ENCODE measurements at regions not wholly inside any gene's neighbourhood (a gene's known extent, or its start where the extent isn't known, plus 50 kb on each side); places are given as distances from the start of the nearest gene placed in this dataset.

GRCh38 chr20:6533761-6534479 lies 233.6 kb upstream of the BMP2 start:
- DNase-seq = no peak

DNA sequence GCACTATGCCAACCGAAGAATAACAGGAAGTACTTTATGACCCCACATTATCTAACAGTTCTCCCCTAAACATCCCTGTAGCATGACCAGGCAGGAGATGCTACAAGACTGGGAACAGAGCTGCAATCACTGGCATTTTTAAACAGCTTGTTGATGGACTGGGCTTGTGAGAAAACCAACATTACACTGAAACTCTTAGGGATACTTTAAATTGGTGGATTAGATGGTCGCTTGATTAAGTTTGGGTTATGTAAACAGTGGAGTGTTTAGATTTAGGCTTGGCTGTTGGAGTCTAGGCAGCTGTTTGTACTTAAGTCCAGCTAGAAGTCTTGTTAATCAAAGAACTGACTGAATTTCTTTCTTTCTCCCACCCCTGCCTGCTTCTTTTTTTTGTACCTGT lies 234.1 kb upstream of the BMP2 start:
- DNase-seq = no peak

GRCh38 chr20:6530779-6531315 lies 236.6 kb upstream of the BMP2 start:
- DNase-seq = no peak

- DNase-seq = no peak
These were observed 237.2 kb upstream of the BMP2 start for GRCh38 chr20:6530254-6530653.

GRCh38 chr20:6525447-6526303 lies 241.8 kb upstream of the BMP2 start:
- DNase-seq = no peak

DNA sequence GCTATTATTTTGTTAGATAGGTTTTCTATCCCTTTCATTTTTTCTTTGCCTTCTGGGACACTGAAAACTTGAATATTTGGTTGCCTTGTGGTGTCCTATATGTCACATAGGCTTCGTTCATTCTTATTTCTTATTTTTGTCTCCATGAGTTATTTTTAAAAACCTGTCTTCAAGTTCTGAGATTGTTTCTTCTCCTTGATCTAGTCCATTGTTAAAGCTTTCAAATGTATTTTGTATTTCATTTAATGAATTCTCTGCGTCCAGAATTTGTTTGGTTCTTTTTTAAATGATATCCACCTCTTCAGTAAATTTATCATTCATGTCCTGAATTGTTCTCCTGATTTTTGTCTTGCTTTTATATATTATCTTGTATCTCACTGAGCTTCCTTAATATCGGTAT lies 243.2 kb upstream of the BMP2 start:
- DNase-seq = no peak

- DNase-seq = no peak
These were observed 247.9 kb upstream of the BMP2 start for GRCh38 chr20:6519556-6519955.

- DNase-seq = no peak
These were observed 252.2 kb upstream of the BMP2 start for GRCh38 chr20:6515261-6515660.

DNA sequence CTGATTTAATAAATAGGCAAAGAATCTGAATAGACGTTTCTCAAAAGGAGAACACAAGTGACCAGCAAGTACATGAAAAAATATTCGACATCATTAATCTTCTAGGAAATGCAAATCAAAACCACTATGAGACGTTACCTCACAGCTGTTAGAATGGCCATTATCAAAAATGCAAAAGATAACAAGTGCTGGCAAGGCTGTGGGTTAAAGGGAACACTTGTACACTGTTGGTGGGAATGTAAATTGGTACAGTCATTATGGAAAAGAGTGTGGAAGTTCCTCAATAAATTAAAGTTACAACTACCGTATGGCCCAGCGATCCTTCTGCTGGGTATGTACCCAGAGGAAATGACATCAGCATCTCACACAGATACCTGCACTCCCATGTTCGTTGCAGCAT lies 253.9 kb upstream of the BMP2 start:
- DNase-seq = no peak

DNA sequence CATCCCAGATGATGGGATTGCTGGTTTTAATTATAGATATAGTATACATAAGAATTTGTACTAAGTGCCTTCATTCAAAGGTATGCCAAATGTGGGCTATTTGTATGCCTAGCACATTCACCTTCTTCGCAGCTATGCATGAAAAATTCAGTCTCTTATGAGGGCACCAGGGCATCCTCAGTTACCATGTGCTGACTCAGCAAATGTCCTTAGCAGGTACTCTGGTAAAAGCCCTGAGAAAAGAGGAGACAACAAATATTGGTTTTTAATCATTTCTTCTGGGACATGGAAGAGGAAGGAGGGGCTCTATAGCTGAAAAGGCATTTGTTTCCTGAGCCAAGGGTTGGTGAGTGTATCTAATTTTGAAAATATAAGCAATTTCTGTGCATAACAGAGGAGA lies 258.1 kb upstream of the BMP2 start:
- no peak for DNase-seq

GRCh38 chr20:6506906-6507305 lies 260.6 kb upstream of the BMP2 start:
- no peak for DNase-seq

DNA sequence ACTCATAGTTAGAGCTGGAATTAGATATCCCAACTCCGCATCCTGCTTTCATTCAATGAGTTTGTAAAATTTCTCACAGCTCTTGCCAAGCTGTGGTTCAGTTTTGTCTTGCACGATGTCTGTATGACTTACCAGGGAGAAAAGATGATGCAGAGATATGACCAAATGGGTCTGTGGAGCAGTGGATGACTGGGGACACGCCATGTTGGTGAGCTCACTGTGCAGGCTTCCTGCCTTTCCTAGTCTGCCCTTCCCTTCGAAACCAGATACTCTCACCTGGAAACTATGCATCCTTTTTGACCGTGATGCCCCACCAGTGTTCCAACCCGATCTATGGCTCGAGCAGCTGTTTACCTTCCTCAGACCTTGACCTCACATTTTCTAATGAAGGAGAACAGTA lies 262.7 kb upstream of the BMP2 start:
- no peak for DNase-seq

DNA sequence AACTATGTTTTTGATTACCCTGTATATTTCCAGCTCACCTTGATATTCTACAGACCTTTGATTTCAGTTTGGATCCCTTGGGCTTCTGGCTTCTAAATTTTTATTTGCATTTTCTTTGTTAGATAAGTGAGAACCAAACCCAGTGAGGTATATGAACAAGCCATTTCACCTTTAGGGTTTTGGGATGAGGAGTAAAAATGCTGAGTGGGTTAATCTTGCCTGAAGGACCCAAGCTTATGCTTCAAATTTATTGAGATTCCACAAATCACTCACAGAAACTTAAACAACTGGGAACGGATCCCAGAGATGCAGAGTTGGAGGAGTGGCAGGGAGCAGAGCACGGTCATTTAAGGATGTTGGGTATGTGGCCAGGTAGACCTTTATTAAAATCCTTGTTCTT lies 263.3 kb upstream of the BMP2 start:
- no peak for DNase-seq

GRCh38 chr20:6502999-6503398 lies 264.5 kb upstream of the BMP2 start:
- no peak for DNase-seq

DNA sequence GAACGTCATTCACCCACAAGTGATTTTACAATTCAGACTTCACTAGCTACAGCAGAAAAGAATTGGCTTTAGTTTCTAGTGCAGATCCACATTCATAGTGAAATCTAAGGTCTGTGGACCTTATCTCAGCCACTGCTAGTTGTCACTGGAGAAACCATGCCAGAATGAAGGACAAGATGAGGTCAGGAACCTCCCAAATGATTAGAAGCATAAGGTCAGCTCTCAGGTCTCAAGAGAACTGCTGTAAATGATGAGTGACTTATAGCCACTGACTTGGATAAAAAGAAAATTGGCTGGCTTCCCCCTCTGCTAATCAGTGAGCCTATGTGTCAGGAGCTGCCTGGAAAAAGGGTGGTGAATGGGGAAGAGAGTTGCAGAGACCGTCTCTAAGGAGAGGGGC lies 265.3 kb upstream of the BMP2 start:
- no peak for DNase-seq

- no peak for DNase-seq
These were observed 266.4 kb upstream of the BMP2 start for GRCh38 chr20:6501061-6501460.

GRCh38 chr20:6499566-6499965 lies 267.9 kb upstream of the BMP2 start:
- no peak for DNase-seq

DNA sequence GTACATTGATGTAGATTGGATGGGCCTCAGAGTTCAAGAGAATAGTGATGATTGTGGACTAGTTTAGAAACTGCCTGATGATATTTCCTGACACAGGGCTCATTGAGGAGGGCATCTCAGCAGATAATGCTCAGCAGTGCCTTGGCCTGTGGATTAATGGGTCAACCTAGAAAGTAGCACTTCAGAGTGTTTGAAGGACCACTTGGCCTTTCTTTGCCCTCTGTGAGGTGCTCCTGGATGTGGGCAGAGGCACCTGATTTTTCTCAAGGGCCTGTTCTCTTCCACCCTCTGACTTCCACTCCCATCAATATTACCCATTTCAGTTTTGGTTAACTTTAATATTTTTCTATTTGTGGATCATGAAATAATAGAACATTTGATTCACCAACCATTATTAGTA lies 270.6 kb upstream of the BMP2 start:
- DNase-seq = no peak

GRCh38 chr20:6495907-6496306 lies 271.6 kb upstream of the BMP2 start:
- no peak for DNase-seq

DNA sequence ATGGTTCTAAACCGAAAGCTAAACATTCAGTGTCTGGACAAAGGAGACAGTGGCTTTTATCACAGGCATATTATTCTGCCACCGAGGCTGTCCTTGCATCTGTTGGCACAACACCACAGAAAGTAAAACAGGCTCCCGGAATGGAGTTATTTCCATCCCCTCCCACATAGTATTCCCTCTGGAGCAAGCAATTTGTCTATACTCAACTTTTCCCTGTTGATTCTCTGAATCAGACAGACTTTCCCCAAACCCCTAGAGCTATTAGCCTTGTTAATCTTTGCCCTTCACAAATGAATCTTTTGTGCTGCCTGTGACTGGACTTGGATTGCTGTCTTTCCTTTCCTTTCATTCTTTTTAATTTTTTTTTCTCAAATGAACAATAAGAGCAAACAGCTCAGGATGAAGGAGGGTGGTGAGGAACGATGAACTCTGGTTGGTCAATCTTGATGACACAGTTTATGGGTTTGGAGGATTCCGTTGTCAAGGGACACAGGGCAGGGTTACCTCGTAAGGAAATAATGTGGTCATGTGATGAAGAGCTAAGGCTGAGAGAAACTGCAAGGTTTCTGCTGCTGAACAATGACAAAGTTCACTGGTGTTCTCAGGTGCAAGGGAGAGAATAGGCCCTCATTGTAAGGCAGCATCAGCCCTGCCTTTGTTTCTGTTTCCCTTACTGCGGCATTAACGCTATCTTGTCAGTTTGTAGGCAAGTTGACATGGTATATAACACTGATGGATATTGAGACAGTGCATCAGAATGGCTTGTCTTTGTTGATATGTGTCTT lies 275.0 kb upstream of the BMP2 start:
- DNase-seq = no peak

- DNase-seq = no peak
These were observed 276.6 kb upstream of the BMP2 start for GRCh38 chr20:6490849-6491248.

DNA sequence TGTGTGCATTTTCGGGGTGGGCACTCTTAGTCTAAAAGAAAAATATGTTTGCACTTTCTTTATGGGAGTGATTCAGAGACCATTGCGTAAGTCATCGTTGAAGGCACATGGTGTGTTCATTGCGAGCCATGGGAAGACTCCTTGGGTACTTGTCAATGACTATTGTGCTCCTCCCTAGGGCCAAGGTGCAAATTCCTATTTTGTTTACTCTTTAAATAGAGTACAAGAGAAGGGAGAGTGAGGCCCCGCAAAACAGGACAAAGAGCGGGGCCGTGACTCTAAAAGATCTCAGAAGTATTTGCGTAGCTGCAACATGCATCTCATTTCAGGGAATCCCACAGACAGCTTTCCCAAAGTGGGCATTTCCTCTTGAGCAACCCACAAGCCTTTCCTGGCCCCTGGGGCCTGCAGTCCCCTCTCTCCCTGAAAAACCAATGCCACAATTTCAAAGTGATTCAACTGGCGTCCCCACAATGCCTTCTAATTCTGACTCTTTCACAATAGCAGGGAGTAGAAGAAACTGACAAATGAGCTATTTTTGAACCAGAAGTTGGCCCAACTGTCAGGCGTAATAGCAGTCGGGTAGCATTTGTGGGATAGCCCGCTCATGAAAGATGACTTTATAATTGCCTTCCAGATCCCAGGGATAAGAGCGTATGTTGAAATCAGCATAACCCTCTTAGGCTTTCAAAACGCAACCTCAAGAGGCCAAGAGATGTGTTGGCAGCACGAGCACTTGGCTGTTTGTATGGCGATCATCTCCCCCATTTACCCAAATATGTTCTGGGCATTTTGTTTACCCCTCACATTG lies 277.9 kb upstream of the BMP2 start:
- no peak for DNase-seq

- no peak for DNase-seq
These were observed 282.1 kb upstream of the BMP2 start for GRCh38 chr20:6485351-6485750.

Data from KG1 (cell line).